ENCODE measurements at regions not wholly inside any gene's neighbourhood (a gene's known extent, or its start where the extent isn't known, plus 50 kb on each side); places are given as distances from the start of the nearest gene placed in this dataset.

- H3K9me3 ChIP-seq (ENCODE audit: control insufficient read depth, low read length) = no peaks in the 10 kb centered on the region
These were observed 111.3 kb upstream of the SEMA6A start for GRCh38 chr5:116685931-116686330.

GRCh38 chr5:116685069-116685468 is 110.4 kb upstream of the SEMA6A start:
- H3K4me1 ChIP-seq (ENCODE audit: control insufficient read depth, insufficient read depth, low read length, poor library complexity, severe bottlenecking) = no peaks in the 10 kb centered on the region
- no peak overlapping the region for H3K27ac ChIP-seq (ENCODE audit: insufficient read depth, low read length, poor library complexity, severe bottlenecking)
- no peaks in the 10 kb centered on the region for H3K27me3 ChIP-seq (replicated peaks; ENCODE audit: control insufficient read depth, insufficient read depth, low read length, poor library complexity, severe bottlenecking)
- H3K9me3 ChIP-seq (ENCODE audit: control insufficient read depth, low read length) = no peaks in the 10 kb centered on the region
- H3K36me3 ChIP-seq (ENCODE audit: control insufficient read depth, insufficient read depth, low read length) = no peaks in the 10 kb centered on the region
- no peak overlapping the region for H3K4me3 ChIP-seq (ENCODE audit: insufficient read depth, low read depth, low read length, poor library complexity, severe bottlenecking)
- no peak for DNase-seq

More at GRCh38 chr5:116685931-116686330, 111.3 kb upstream of the SEMA6A start:
- Histone ChIP-seq H3K36me3 (ENCODE audit: control insufficient read depth, insufficient read depth, low read length) (no peaks in the 10 kb centered on the region), H3K27me3 (replicated peaks; ENCODE audit: control insufficient read depth, insufficient read depth, low read length, poor library complexity, severe bottlenecking) (no peaks in the 10 kb centered on the region), H3K4me1 (ENCODE audit: control insufficient read depth, insufficient read depth, low read length, poor library complexity, severe bottlenecking) (no peaks in the 10 kb centered on the region), H3K4me3 (ENCODE audit: insufficient read depth, low read depth, low read length, poor library complexity, severe bottlenecking) (no peak overlapping the region), H3K27ac (ENCODE audit: insufficient read depth, low read length, poor library complexity, severe bottlenecking) (no peak overlapping the region)
- no peak for DNase-seq

- no peaks in the 10 kb centered on the region for H3K36me3 ChIP-seq (ENCODE audit: control insufficient read depth, insufficient read depth, low read length)
- H3K9me3 ChIP-seq (ENCODE audit: control insufficient read depth, low read length) = no peaks in the 10 kb centered on the region
- H3K27ac ChIP-seq (ENCODE audit: insufficient read depth, low read length, poor library complexity, severe bottlenecking) = no peak overlapping the region
- no peak for DNase-seq
- H3K4me3 ChIP-seq (ENCODE audit: insufficient read depth, low read depth, low read length, poor library complexity, severe bottlenecking) = no peak overlapping the region
- H3K4me1 ChIP-seq (ENCODE audit: control insufficient read depth, insufficient read depth, low read length, poor library complexity, severe bottlenecking) = no peaks in the 10 kb centered on the region
- no peaks in the 10 kb centered on the region for H3K27me3 ChIP-seq (replicated peaks; ENCODE audit: control insufficient read depth, insufficient read depth, low read length, poor library complexity, severe bottlenecking)
These were observed 106.9 kb upstream of the SEMA6A start for GRCh38 chr5:116681334-116682013.

- DNase-seq = no peak
These were observed 100.9 kb upstream of the SEMA6A start for GRCh38 chr5:116675626-116675910.

GRCh38 chr5:116674881-116675625 is 100.4 kb upstream of the SEMA6A start:
- Histone ChIP-seq H3K4me3 (ENCODE audit: insufficient read depth, low read depth, low read length, poor library complexity, severe bottlenecking) (no peak overlapping the region), H3K36me3 (ENCODE audit: control insufficient read depth, insufficient read depth, low read length) (no peaks in the 10 kb centered on the region), H3K27ac (ENCODE audit: insufficient read depth, low read length, poor library complexity, severe bottlenecking) (no peak overlapping the region), H3K4me1 (ENCODE audit: control insufficient read depth, insufficient read depth, low read length, poor library complexity, severe bottlenecking) (no peaks in the 10 kb centered on the region), H3K9me3 (ENCODE audit: control insufficient read depth, low read length) (no peaks in the 10 kb centered on the region), H3K27me3 (replicated peaks; ENCODE audit: control insufficient read depth, insufficient read depth, low read length, poor library complexity, severe bottlenecking) (no peaks in the 10 kb centered on the region)
- DNase-seq = no peak

More at GRCh38 chr5:116675626-116675910, 100.9 kb upstream of the SEMA6A start:
- no peaks in the 10 kb centered on the region for H3K27me3 ChIP-seq (replicated peaks; ENCODE audit: control insufficient read depth, insufficient read depth, low read length, poor library complexity, severe bottlenecking)
- H3K4me3 ChIP-seq (ENCODE audit: insufficient read depth, low read depth, low read length, poor library complexity, severe bottlenecking) = no peak overlapping the region
- no peaks in the 10 kb centered on the region for H3K36me3 ChIP-seq (ENCODE audit: control insufficient read depth, insufficient read depth, low read length)
- no peaks in the 10 kb centered on the region for H3K9me3 ChIP-seq (ENCODE audit: control insufficient read depth, low read length)
- no peak overlapping the region for H3K27ac ChIP-seq (ENCODE audit: insufficient read depth, low read length, poor library complexity, severe bottlenecking)
- no peaks in the 10 kb centered on the region for H3K4me1 ChIP-seq (ENCODE audit: control insufficient read depth, insufficient read depth, low read length, poor library complexity, severe bottlenecking)

- Histone ChIP-seq H3K4me3 (ENCODE audit: insufficient read depth, low read depth, low read length, poor library complexity, severe bottlenecking) (no peak overlapping the region), H3K27ac (ENCODE audit: insufficient read depth, low read length, poor library complexity, severe bottlenecking) (no peak overlapping the region), H3K27me3 (replicated peaks; ENCODE audit: control insufficient read depth, insufficient read depth, low read length, poor library complexity, severe bottlenecking) (no peaks in the 10 kb centered on the region), H3K36me3 (ENCODE audit: control insufficient read depth, insufficient read depth, low read length) (no peaks in the 10 kb centered on the region), H3K4me1 (ENCODE audit: control insufficient read depth, insufficient read depth, low read length, poor library complexity, severe bottlenecking) (no peaks in the 10 kb centered on the region), H3K9me3 (ENCODE audit: control insufficient read depth, low read length) (no peaks in the 10 kb centered on the region)
- no peak for DNase-seq
These were observed 98.8 kb upstream of the SEMA6A start for GRCh38 chr5:116673453-116673852.

GRCh38 chr5:116672203-116672602 is 97.6 kb upstream of the SEMA6A start:
- H3K4me3 ChIP-seq (ENCODE audit: insufficient read depth, low read depth, low read length, poor library complexity, severe bottlenecking) = no peak overlapping the region
- no peaks in the 10 kb centered on the region for H3K9me3 ChIP-seq (ENCODE audit: control insufficient read depth, low read length)
- H3K4me1 ChIP-seq (ENCODE audit: control insufficient read depth, insufficient read depth, low read length, poor library complexity, severe bottlenecking) = no peaks in the 10 kb centered on the region
- no peaks in the 10 kb centered on the region for H3K36me3 ChIP-seq (ENCODE audit: control insufficient read depth, insufficient read depth, low read length)
- H3K27ac ChIP-seq (ENCODE audit: insufficient read depth, low read length, poor library complexity, severe bottlenecking) = no peak overlapping the region
- H3K27me3 ChIP-seq (replicated peaks; ENCODE audit: control insufficient read depth, insufficient read depth, low read length, poor library complexity, severe bottlenecking) = no peaks in the 10 kb centered on the region
- DNase-seq = no peak

- no peak overlapping the region for H3K27ac ChIP-seq (ENCODE audit: insufficient read depth, low read length, poor library complexity, severe bottlenecking)
- no peaks in the 10 kb centered on the region for H3K9me3 ChIP-seq (ENCODE audit: control insufficient read depth, low read length)
- H3K36me3 ChIP-seq (ENCODE audit: control insufficient read depth, insufficient read depth, low read length) = no peaks in the 10 kb centered on the region
- no peak overlapping the region for H3K4me3 ChIP-seq (ENCODE audit: insufficient read depth, low read depth, low read length, poor library complexity, severe bottlenecking)
- no peak for DNase-seq
- H3K4me1 ChIP-seq (ENCODE audit: control insufficient read depth, insufficient read depth, low read length, poor library complexity, severe bottlenecking) = no peaks in the 10 kb centered on the region
- H3K27me3 ChIP-seq (replicated peaks; ENCODE audit: control insufficient read depth, insufficient read depth, low read length, poor library complexity, severe bottlenecking) = no peaks in the 10 kb centered on the region
These were observed 96.7 kb upstream of the SEMA6A start for GRCh38 chr5:116671211-116671736.

- no peaks in the 10 kb centered on the region for H3K36me3 ChIP-seq (ENCODE audit: control insufficient read depth, insufficient read depth, low read length)
- no peak for DNase-seq
- H3K27me3 ChIP-seq (replicated peaks; ENCODE audit: control insufficient read depth, insufficient read depth, low read length, poor library complexity, severe bottlenecking) = no peaks in the 10 kb centered on the region
- no peak overlapping the region for H3K4me3 ChIP-seq (ENCODE audit: insufficient read depth, low read depth, low read length, poor library complexity, severe bottlenecking)
- H3K9me3 ChIP-seq (ENCODE audit: control insufficient read depth, low read length) = no peaks in the 10 kb centered on the region
- no peaks in the 10 kb centered on the region for H3K4me1 ChIP-seq (ENCODE audit: control insufficient read depth, insufficient read depth, low read length, poor library complexity, severe bottlenecking)
- no peak overlapping the region for H3K27ac ChIP-seq (ENCODE audit: insufficient read depth, low read length, poor library complexity, severe bottlenecking)
These were observed 94.8 kb upstream of the SEMA6A start for GRCh38 chr5:116669261-116670031.

- Histone ChIP-seq H3K9me3 (ENCODE audit: control insufficient read depth, low read length) (no peaks in the 10 kb centered on the region), H3K27ac (ENCODE audit: insufficient read depth, low read length, poor library complexity, severe bottlenecking) (no peak overlapping the region), H3K4me3 (ENCODE audit: insufficient read depth, low read depth, low read length, poor library complexity, severe bottlenecking) (no peak overlapping the region), H3K4me1 (ENCODE audit: control insufficient read depth, insufficient read depth, low read length, poor library complexity, severe bottlenecking) (no peaks in the 10 kb centered on the region), H3K27me3 (replicated peaks; ENCODE audit: control insufficient read depth, insufficient read depth, low read length, poor library complexity, severe bottlenecking) (no peaks in the 10 kb centered on the region), H3K36me3 (ENCODE audit: control insufficient read depth, insufficient read depth, low read length) (no peaks in the 10 kb centered on the region)
- DNase-seq = no peak
These were observed 93.8 kb upstream of the SEMA6A start for GRCh38 chr5:116668390-116668789.

All from effector memory CD4-positive, alpha-beta T cell (primary cell).